Ascending aorta (tissue), 2 donors: ENCODE measurements at regions not wholly inside any gene's neighbourhood (a gene's known extent, or its start where the extent isn't known, plus 50 kb on each side); places are given as distances from the start of the nearest gene placed in this dataset.

Source experiments
- DNase-seq, 2 donors: peaks; one replicate each; pipeline ENCODE4 v3.0.0-alpha.2; 2019; ENCODE audit warnings: low spot score in 2 of 2
- H3K27ac ChIP-seq, 2 donors: fragments of 200-600 bp; sonication (generic); one replicate each; pipeline ENCODE4 v1.5.1; 2016 to 2017; ENCODE audit warnings: mild to moderate bottlenecking in 1 of 2
- H3K27me3 ChIP-seq: fragments of 200-600 bp; sonication (generic); one replicate; pipeline ENCODE4 v1.5.1; 2017
- H3K36me3 ChIP-seq, 2 donors: fragments of 200-600 bp; sonication (generic); one replicate each; pipeline ENCODE4 v1.5.1; 2016
- H3K4me1 ChIP-seq, 2 donors: fragments of 200-600 bp; sonication (generic); one replicate each; pipeline ENCODE4 v1.5.1; 2016 to 2017; ENCODE audit warnings: mild to moderate bottlenecking in 1 of 2
- H3K4me3 ChIP-seq, 2 donors: fragments of 200-600 bp; sonication (generic); one replicate each; pipeline ENCODE4 v1.5.1; 2016 to 2017; ENCODE audit warnings: mild to moderate bottlenecking in 1 of 2
- H3K9me3 ChIP-seq, 2 donors: fragments of 200-600 bp; sonication (generic); one replicate each; pipeline ENCODE4 v1.5.1; 2016
- intact Hi-C: fragments of 100-400 bp; cut with DNase I; formaldehyde crosslinking; loops from one replicate; pipeline ENCODE4 v1.15.1; 2023
- TF ChIP-seq, protein P1 (sequence below), 3 experiments: fragments of 200-600 bp in 2 of 3; fragments of 450-650 bp in 1 of 3; sonication (generic) in 2 of 3; IDR thresholded peaks; one replicate each; pipeline ENCODE4 v1.5.1; 2016 to 2019; ENCODE audit warnings: antibody characterized with exemption in 3 of 3, mild to moderate bottlenecking in 1 of 3, moderate library complexity in 1 of 3

- intact Hi-C loops: no loop called here
- TF ChIP-seq, protein P1, sequence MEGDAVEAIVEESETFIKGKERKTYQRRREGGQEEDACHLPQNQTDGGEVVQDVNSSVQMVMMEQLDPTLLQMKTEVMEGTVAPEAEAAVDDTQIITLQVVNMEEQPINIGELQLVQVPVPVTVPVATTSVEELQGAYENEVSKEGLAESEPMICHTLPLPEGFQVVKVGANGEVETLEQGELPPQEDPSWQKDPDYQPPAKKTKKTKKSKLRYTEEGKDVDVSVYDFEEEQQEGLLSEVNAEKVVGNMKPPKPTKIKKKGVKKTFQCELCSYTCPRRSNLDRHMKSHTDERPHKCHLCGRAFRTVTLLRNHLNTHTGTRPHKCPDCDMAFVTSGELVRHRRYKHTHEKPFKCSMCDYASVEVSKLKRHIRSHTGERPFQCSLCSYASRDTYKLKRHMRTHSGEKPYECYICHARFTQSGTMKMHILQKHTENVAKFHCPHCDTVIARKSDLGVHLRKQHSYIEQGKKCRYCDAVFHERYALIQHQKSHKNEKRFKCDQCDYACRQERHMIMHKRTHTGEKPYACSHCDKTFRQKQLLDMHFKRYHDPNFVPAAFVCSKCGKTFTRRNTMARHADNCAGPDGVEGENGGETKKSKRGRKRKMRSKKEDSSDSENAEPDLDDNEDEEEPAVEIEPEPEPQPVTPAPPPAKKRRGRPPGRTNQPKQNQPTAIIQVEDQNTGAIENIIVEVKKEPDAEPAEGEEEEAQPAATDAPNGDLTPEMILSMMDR (IDR thresholded peaks at IDR 0.05): no peak
Measured at GRCh38 chr1:234907940-234908405, 220.7 kb downstream of the TOMM20 start.

GRCh38 chr1:234907208-234907939 lies 221.3 kb downstream of the TOMM20 start:
- Histone ChIP-seq H3K27me3 (no peaks in the 10 kb centered on the region), H3K27ac (no peak overlapping the region), H3K36me3 (no peaks in the 10 kb centered on the region), H3K4me1 (peaks cover 5 to 10% of the 10 kb centered on the region in 2 donors), H3K4me3 (no peak overlapping the region), H3K9me3 (no peaks in the 10 kb centered on the region)
- TF ChIP-seq, protein P1 (IDR thresholded peaks at IDR 0.05): no peak
- intact Hi-C loops: no loop called here
- DNase-seq: no peak

More at GRCh38 chr1:234907940-234908405, 220.7 kb downstream of the TOMM20 start:
- Histone ChIP-seq H3K9me3 (no peaks in the 10 kb centered on the region), H3K4me3 (no peak overlapping the region), H3K4me1 (peaks cover 6 to 16% of the 10 kb centered on the region in 2 donors), H3K27me3 (no peaks in the 10 kb centered on the region), H3K36me3 (no peaks in the 10 kb centered on the region), H3K27ac (peak overlapping the region; percentile 28 to 50)
- no peak for DNase-seq

DNA sequence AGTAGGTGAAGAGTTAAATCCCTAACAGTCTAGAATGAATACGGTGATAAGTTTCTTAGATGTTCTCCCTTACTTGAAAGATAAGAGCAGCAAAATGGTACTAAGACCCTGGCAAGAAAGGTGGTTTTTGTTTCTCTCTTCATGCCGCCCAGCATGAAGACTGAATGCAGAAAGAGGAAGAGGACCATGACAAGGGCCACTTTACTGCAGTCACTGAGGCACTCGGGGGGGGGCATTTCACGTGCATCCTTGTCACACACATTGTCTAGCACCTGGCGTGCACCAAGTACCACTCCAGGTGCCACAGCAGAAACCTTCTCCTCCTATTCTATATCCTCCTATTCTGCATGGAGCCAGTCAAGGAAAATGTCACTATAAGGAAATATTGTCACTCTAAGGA lies 222.0 kb downstream of the TOMM20 start:
- H3K36me3 ChIP-seq: no peaks in the 10 kb centered on the region
- no peak overlapping the region for H3K27ac ChIP-seq
- peaks cover under 1 to 3% of the 10 kb centered on the region in 2 donors for H3K4me1 ChIP-seq
- no peak overlapping the region for H3K4me3 ChIP-seq
- no peaks in the 10 kb centered on the region for H3K9me3 ChIP-seq
- no peaks in the 10 kb centered on the region for H3K27me3 ChIP-seq
- TF ChIP-seq, protein P1 (IDR thresholded peaks at IDR 0.05): no peak
- DNase-seq: no peak
- intact Hi-C loops: no loop called here

DNA sequence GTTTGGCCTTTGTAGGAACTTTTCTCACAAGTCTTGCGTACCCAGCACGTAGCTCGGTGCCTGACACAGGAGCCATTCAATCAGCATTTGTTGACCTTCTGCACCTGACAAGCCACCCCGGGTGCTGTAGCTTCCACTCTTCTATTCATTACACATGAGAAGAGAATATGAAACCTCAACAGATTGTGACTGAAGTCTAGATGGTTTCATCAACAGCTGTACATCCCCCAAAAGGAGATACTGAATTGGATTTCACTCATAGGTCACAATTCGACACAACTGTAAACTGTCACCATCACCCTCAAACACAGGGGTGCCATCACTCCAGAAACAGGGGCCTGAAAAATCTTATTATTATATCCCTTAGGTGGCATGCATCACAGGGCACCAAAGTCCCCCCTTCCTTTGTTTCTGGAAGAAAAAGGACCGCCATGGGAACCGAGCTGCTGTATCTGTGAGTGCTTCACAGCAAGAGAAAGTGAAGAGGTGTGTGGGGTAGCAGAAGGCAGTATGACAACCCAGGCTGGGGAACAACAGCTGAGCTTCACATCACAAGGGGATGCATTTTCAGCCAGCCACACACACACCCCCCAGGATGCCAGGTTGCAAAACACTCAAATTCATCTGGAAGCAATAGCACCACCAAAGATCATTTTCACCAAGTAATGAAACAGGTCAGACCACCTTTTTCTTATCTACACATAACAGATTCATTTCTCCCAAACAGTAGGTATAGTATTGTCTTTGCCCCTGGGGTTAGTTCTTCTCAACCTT lies 225.7 kb downstream of the TOMM20 start:
- H3K4me1 ChIP-seq: peaks cover 0 to 3% of the 10 kb centered on the region in 2 donors
- intact Hi-C loops: no loop called here
- no peaks in the 10 kb centered on the region for H3K27me3 ChIP-seq
- TF ChIP-seq, protein P1 (IDR thresholded peaks at IDR 0.05): no peak
- no peaks in the 10 kb centered on the region for H3K36me3 ChIP-seq
- no peak overlapping the region for H3K27ac ChIP-seq
- no peak for DNase-seq
- H3K4me3 ChIP-seq: no peak overlapping the region
- H3K9me3 ChIP-seq: no peaks in the 10 kb centered on the region

DNA sequence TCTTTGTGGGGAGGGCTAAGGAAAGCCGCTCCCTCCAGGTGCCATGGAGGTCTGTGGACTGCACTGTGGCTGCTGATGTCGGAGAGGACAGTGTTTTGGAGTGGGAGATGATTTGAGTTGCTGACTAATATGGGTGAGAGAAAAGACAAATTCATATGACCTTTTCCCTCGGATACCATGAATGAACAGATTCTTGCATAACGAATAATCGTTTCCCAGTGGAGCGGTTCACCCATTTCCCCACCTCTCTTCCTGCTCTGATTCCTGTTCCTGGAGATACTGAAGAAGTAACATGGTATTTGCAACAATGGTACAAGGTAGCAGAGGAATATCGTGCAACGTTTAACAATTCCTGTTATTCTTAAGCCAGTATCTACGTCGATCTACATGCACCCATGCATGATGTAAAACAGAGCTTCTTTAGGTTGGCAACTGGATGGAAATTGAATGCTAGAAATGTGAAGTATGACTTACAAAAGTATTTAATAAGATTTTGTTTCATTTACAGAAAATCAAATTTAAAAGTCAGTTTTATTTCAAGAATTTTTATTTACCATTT lies 227.1 kb downstream of the TOMM20 start:
- Histone ChIP-seq H3K36me3 (no peaks in the 10 kb centered on the region), H3K4me1 (peaks cover 0 to 3% of the 10 kb centered on the region in 2 donors), H3K27ac (no peak overlapping the region), H3K9me3 (no peaks in the 10 kb centered on the region), H3K27me3 (no peaks in the 10 kb centered on the region), H3K4me3 (no peak overlapping the region)
- TF ChIP-seq, protein P1 (IDR thresholded peaks at IDR 0.05): no peak
- intact Hi-C loops: no loop called here
- DNase-seq: no peak
